ENCODE measurements at regions not wholly inside any gene's neighbourhood (a gene's known extent, or its start where the extent isn't known, plus 50 kb on each side); places are given as distances from the start of the nearest gene placed in this dataset.

DNA sequence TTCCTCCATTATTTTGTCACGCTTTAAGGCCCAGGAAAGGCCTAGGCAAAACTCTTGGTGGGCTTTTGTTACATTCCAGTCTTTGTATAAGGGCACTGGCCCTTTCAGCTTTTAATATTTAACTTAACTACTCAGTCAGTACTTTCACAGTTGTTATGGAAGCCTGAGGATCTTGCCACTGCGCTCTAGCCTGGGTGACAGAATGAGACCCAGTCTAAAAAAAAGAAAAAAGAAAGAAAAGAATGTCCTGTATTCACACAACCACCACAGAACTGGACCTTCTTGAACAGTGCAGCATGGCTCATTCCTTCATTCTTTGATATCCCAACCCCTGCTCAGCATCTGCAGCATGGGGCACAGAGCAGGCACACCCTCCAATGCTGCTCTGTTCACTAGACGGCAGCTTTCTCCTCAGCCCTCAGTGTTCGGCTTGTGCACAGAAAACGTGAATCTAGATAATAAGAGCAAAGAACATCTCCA lies 59.6 kb upstream of the EPCAM start:
- TF ChIP-seq CTCF (IDR thresholded peaks at IDR 0.05) (no peak), SIN3A (IDR thresholded peaks at IDR 0.05; ENCODE audit: borderline replicate concordance, insufficient read depth, low read depth, low read length) (no peak)
- TF ChIP-seq, protein P1, sequence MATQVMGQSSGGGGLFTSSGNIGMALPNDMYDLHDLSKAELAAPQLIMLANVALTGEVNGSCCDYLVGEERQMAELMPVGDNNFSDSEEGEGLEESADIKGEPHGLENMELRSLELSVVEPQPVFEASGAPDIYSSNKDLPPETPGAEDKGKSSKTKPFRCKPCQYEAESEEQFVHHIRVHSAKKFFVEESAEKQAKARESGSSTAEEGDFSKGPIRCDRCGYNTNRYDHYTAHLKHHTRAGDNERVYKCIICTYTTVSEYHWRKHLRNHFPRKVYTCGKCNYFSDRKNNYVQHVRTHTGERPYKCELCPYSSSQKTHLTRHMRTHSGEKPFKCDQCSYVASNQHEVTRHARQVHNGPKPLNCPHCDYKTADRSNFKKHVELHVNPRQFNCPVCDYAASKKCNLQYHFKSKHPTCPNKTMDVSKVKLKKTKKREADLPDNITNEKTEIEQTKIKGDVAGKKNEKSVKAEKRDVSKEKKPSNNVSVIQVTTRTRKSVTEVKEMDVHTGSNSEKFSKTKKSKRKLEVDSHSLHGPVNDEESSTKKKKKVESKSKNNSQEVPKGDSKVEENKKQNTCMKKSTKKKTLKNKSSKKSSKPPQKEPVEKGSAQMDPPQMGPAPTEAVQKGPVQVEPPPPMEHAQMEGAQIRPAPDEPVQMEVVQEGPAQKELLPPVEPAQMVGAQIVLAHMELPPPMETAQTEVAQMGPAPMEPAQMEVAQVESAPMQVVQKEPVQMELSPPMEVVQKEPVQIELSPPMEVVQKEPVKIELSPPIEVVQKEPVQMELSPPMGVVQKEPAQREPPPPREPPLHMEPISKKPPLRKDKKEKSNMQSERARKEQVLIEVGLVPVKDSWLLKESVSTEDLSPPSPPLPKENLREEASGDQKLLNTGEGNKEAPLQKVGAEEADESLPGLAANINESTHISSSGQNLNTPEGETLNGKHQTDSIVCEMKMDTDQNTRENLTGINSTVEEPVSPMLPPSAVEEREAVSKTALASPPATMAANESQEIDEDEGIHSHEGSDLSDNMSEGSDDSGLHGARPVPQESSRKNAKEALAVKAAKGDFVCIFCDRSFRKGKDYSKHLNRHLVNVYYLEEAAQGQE (IDR thresholded peaks at IDR 0.05; ENCODE audit: insufficient read depth in 1 of 2, low read depth in 2 of 2, low read length in 1 of 2) = no peak

All from Panc1 (cell line).